ENCODE measurements at regions not wholly inside any gene's neighbourhood (a gene's known extent, or its start where the extent isn't known, plus 50 kb on each side); places are given as distances from the start of the nearest gene placed in this dataset.
"Not testable (repeated sequence)": the region's sequence is repeated elsewhere in the genome, so short reads cannot be mapped to it uniquely, and the experiment has no call there.

DNA sequence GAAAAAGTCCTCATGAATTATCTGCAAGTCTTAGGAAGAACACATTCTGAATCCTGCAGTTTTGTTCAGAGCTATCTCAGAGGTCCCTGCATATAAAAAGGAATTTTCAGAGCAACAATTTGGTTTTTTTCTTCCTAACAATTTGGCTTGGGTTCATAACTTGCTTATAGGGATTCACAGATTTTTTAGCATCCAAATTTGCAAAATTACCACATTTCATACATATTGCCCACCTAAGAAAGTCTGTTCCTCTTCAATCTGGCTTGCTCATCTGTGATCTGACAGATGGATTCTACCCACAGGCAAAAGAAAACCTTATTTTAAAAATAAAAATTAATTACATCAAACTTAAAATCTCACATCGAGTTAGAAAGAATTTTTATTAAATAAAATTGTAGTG is 714.4 kb upstream of the NCAM2 start:
- POLR2A ChIA-PET = no interaction called here
- Histone ChIP-seq H3K27ac (ENCODE audit: low read depth, low read length, poor library complexity, severe bottlenecking) (no peak overlapping the region), H3K36me3 (ENCODE audit: insufficient read depth, low read length) (no peaks in the 10 kb centered on the region), H3K9me3 (ENCODE audit: low read length) (peaks cover 21% of the 10 kb centered on the region; the same call in 1 of the 2 replicates), H3K4me1 (ENCODE audit: insufficient read depth, low read length, poor library complexity, severe bottlenecking) (no peaks in the 10 kb centered on the region), H3K79me2 (ENCODE audit: insufficient read depth, low read depth, low read length) (no peaks in the 10 kb centered on the region), H3K9me2 (ENCODE audit: insufficient read depth, low read length) (no peaks in the 10 kb centered on the region), H2AFZ (ENCODE audit: low read length) (no peak overlapping the region), H3K4me3 (ENCODE audit: low read depth, low read length, poor library complexity, severe bottlenecking) (no peak overlapping the region), H4K20me1 (ENCODE audit: insufficient read depth, low read length) (no peaks in the 10 kb centered on the region), H3K4me2 (ENCODE audit: low read length) (no peak overlapping the region)
- TF ChIP-seq, protein P1, sequence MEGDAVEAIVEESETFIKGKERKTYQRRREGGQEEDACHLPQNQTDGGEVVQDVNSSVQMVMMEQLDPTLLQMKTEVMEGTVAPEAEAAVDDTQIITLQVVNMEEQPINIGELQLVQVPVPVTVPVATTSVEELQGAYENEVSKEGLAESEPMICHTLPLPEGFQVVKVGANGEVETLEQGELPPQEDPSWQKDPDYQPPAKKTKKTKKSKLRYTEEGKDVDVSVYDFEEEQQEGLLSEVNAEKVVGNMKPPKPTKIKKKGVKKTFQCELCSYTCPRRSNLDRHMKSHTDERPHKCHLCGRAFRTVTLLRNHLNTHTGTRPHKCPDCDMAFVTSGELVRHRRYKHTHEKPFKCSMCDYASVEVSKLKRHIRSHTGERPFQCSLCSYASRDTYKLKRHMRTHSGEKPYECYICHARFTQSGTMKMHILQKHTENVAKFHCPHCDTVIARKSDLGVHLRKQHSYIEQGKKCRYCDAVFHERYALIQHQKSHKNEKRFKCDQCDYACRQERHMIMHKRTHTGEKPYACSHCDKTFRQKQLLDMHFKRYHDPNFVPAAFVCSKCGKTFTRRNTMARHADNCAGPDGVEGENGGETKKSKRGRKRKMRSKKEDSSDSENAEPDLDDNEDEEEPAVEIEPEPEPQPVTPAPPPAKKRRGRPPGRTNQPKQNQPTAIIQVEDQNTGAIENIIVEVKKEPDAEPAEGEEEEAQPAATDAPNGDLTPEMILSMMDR (conservative IDR thresholded peaks at IDR 0.05; ENCODE audit: low read length) = no peak
- no peak for TF ChIP-seq EZH2phosphoT487 (IDR thresholded peaks at IDR 0.05; ENCODE audit: borderline replicate concordance, low read depth, low read length)
- CTCF ChIA-PET (ENCODE audit: unreplicated experiment) = no interaction called here
- intact Hi-C loops (cut with micrococcal nuclease; ENCODE audit: unreplicated experiment) = no loop called here
- no peak for DNase-seq (ENCODE audit: low spot score)
- BruUV-seq (replicated peaks) = no TSS peak

DNA sequence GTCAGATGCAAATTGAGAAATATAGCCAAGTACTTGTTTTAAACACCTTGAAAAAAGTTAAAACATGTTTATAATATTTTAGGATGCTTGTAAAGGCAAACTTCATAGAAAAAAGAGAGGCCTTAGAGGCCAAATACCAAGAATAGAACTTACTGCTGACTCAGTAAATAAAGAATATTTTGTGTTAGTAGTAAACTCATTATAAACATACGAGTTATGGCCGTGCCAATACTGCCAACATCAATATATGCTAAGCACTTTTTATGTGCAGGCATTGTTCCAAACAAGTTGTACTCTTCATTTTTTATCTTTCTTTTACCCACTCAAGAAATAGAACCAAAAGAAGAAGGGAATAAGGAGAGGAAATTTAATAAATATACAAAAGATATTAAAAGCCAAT is 705.9 kb upstream of the NCAM2 start:
- DNase-seq (ENCODE audit: low spot score) = no peak
- Histone ChIP-seq H3K36me3 (ENCODE audit: insufficient read depth, low read length) (no peaks in the 10 kb centered on the region), H3K4me3 (ENCODE audit: low read depth, low read length, poor library complexity, severe bottlenecking) (no peak overlapping the region), H3K9me2 (ENCODE audit: insufficient read depth, low read length) (no peaks in the 10 kb centered on the region), H3K4me1 (ENCODE audit: insufficient read depth, low read length, poor library complexity, severe bottlenecking) (no peaks in the 10 kb centered on the region), H3K9me3 (ENCODE audit: low read length) (peaks cover 15% of the 10 kb centered on the region; the same call in 1 of the 2 replicates), H4K20me1 (ENCODE audit: insufficient read depth, low read length) (no peaks in the 10 kb centered on the region), H2AFZ (ENCODE audit: low read length) (no peak overlapping the region), H3K4me2 (ENCODE audit: low read length) (no peak overlapping the region), H3K27ac (ENCODE audit: low read depth, low read length, poor library complexity, severe bottlenecking) (no peak overlapping the region), H3K79me2 (ENCODE audit: insufficient read depth, low read depth, low read length) (no peaks in the 10 kb centered on the region)
- intact Hi-C loops (cut with micrococcal nuclease; ENCODE audit: unreplicated experiment) = no loop called here
- BruUV-seq (replicated peaks) = no TSS peak
- TF ChIP-seq, protein P1 (conservative IDR thresholded peaks at IDR 0.05; ENCODE audit: low read length) = no peak
- no peak for TF ChIP-seq EZH2phosphoT487 (IDR thresholded peaks at IDR 0.05; ENCODE audit: borderline replicate concordance, low read depth, low read length)
- CTCF ChIA-PET (ENCODE audit: unreplicated experiment) = no interaction called here
- POLR2A ChIA-PET = no interaction called here

DNA sequence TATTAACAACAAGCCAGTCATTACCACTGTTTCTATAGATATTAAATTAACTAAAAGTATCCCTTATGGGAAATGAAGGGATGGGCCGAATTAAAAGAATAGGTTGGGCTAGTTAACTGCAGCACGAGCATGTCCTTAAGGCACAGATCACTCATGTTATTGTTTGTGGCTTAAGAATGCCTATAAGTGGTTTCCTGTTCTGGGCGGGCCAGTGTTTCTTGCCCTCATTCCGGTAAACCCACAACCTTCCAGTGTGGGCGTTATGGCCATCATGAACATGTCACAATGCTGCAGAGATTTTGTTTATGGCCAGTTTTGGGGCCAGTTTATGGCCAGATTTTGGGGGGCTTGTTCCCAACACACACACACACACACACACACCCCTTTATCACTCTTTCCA is 705.4 kb upstream of the NCAM2 start:
- DNase-seq (ENCODE audit: low spot score); H3K27ac ChIP-seq (ENCODE audit: low read depth, low read length, poor library complexity, severe bottlenecking); H3K36me3 ChIP-seq (ENCODE audit: insufficient read depth, low read length); H3K9me2 ChIP-seq (ENCODE audit: insufficient read depth, low read length); H3K4me1 ChIP-seq (ENCODE audit: insufficient read depth, low read length, poor library complexity, severe bottlenecking); BruUV-seq (replicated peaks); H3K4me2 ChIP-seq (ENCODE audit: low read length); H4K20me1 ChIP-seq (ENCODE audit: insufficient read depth, low read length); POLR2A ChIA-PET; H3K79me2 ChIP-seq (ENCODE audit: insufficient read depth, low read depth, low read length); intact Hi-C loops (cut with micrococcal nuclease; ENCODE audit: unreplicated experiment); H3K4me3 ChIP-seq (ENCODE audit: low read depth, low read length, poor library complexity, severe bottlenecking); H2AFZ ChIP-seq (ENCODE audit: low read length); CTCF ChIA-PET (ENCODE audit: unreplicated experiment): not testable (repeated sequence)
- H3K9me3 ChIP-seq (ENCODE audit: low read length) = peaks cover 16% of the 10 kb centered on the region; the same call in 1 of the 2 replicates

All from OCI-LY7 (cell line).